K562 (cell line): ENCODE measurements at regions not wholly inside any gene's neighbourhood (a gene's known extent, or its start where the extent isn't known, plus 50 kb on each side); places are given as distances from the start of the nearest gene placed in this dataset.

ENCODE experiments used
- ARHGAP35 ChIP-seq: fragments of 450-650 bp; IDR thresholded peaks from 2 replicates; pipeline ENCODE4 v1.6.1; 2018; ENCODE audit not compliant: partially characterized antibody
- CBFA2T3 ChIP-seq: fragments of 450-650 bp; IDR thresholded peaks from 2 replicates; pipeline ENCODE4 v1.6.1; 2017
- CHD2 ChIP-seq: IDR thresholded peaks from 2 replicates; pipeline ENCODE4 v1.6.1; 2011; ENCODE audit warnings: low read depth, low read length
- CTCF ChIP-seq, 3 experiments: IDR thresholded peaks in 2 of 3; conservative IDR thresholded peaks in 1 of 3; 2 replicates each; pipeline ENCODE4 v1.5.1; 2011 to 2012; ENCODE audit warnings: low read length in 3 of 3, mild to moderate bottlenecking in 3 of 3, control low read depth in 2 of 3, improper control_type of control experiment in 1 of 3, inconsistent platforms in 1 of 3, low read depth in 1 of 3, mixed read lengths in 1 of 3, moderate library complexity in 1 of 3; ENCODE audit not compliant: insufficient read depth in 2 of 3
- KDM1A ChIP-seq, 2 experiments: fragments of 450-650 bp; IDR thresholded peaks; 2 replicates each; pipeline ENCODE4 v1.6.1; 2016; ENCODE audit warnings: mild to moderate bottlenecking in 2 of 2
- TCF7 ChIP-seq: sonication (generic); IDR thresholded peaks from 2 replicates; pipeline ENCODE4 v1.6.1; 2016; ENCODE audit warnings: antibody characterized with exemption, borderline replicate concordance
- TCFL5 ChIP-seq: fragments of 250-450 bp; sonication (Bioruptor Pico); conservative IDR thresholded peaks from 2 replicates; pipeline ENCODE4 v1.6.1; 2021; ENCODE audit warnings: mild to moderate bottlenecking, moderate library complexity, matching md5 sums
- TEAD2 ChIP-seq: fragments of 450-650 bp; IDR thresholded peaks from 2 replicates; pipeline ENCODE4 v1.6.1; 2016; ENCODE audit warnings: missing genetic modification characterization, control low read depth, missing compliant biosample characterization
- TFAP4 ChIP-seq: sonication (generic); formaldehyde crosslinking; IDR thresholded peaks from 2 replicates; pipeline ENCODE4 v1.8.0; 2022; ENCODE audit warnings: missing genetic modification reagents, mild to moderate bottlenecking, moderate library complexity, borderline replicate concordance
- USF1 ChIP-seq: sonication (generic); formaldehyde crosslinking; IDR thresholded peaks from 2 replicates; pipeline ENCODE4 v1.9.0; 2022; ENCODE audit warnings: mild to moderate bottlenecking, missing genetic modification reagents
- ZBTB33 ChIP-seq: sonication (generic); formaldehyde crosslinking; IDR thresholded peaks from 2 replicates; pipeline ENCODE4 v1.8.1; 2023; ENCODE audit warnings: mild to moderate bottlenecking, missing genetic modification reagents
- ZNF717 ChIP-seq: fragments of 250-450 bp; sonication (Bioruptor Pico); IDR thresholded peaks from 2 replicates; pipeline ENCODE4 v1.5.0; 2021
- TF ChIP-seq, protein P1 (sequence below): fragments of 150-350 bp; IDR thresholded peaks from 2 replicates; pipeline ENCODE4 v1.6.1; 2014; ENCODE audit warnings: low read depth, mild to moderate bottlenecking, low read length, borderline replicate concordance

GRCh38 chr4:98828801-98829200 lies 100.1 kb downstream of the EIF4E start:
- TF ChIP-seq USF1 (no peak), ZBTB33 (CRISPR knock-in tag) (no peak), ZNF717 (CRISPR knock-in tag) (no peak), CTCF (IDR thresholded peaks at IDR 0.05 in 2 of 3, conservative IDR thresholded peaks at IDR 0.05 in 1 of 3; ENCODE audit: insufficient read depth in 2 of 3, low read depth in 1 of 3, low read length in 3 of 3) (peak in 2 of 3 experiments; percentile 19 to 31; a peak in 3 of 6 replicates), TCFL5 (CRISPR knock-in tag) (no peak), KDM1A (IDR thresholded peaks at IDR 0.05) (no peak), ARHGAP35 (no peak), CHD2 (no peak), TFAP4 (CRISPR knock-in tag) (no peak), CBFA2T3 (no peak), TCF7 (no peak), TEAD2 (tag) (no peak)
- TF ChIP-seq, protein P1, sequence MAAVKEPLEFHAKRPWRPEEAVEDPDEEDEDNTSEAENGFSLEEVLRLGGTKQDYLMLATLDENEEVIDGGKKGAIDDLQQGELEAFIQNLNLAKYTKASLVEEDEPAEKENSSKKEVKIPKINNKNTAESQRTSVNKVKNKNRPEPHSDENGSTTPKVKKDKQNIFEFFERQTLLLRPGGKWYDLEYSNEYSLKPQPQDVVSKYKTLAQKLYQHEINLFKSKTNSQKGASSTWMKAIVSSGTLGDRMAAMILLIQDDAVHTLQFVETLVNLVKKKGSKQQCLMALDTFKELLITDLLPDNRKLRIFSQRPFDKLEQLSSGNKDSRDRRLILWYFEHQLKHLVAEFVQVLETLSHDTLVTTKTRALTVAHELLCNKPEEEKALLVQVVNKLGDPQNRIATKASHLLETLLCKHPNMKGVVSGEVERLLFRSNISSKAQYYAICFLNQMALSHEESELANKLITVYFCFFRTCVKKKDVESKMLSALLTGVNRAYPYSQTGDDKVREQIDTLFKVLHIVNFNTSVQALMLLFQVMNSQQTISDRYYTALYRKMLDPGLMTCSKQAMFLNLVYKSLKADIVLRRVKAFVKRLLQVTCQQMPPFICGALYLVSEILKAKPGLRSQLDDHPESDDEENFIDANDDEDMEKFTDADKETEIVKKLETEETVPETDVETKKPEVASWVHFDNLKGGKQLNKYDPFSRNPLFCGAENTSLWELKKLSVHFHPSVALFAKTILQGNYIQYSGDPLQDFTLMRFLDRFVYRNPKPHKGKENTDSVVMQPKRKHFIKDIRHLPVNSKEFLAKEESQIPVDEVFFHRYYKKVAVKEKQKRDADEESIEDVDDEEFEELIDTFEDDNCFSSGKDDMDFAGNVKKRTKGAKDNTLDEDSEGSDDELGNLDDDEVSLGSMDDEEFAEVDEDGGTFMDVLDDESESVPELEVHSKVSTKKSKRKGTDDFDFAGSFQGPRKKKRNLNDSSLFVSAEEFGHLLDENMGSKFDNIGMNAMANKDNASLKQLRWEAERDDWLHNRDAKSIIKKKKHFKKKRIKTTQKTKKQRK: no peak
